GM21737 (cell line): ENCODE measurements at regions not wholly inside any gene's neighbourhood (a gene's known extent, or its start where the extent isn't known, plus 50 kb on each side); places are given as distances from the start of the nearest gene placed in this dataset.

Source experiments
- ATAC-seq: cut with Tn5 transposase; IDR thresholded peaks from one replicate; pipeline ENCODE4 v1.9.1; 2021; ENCODE audit warnings: mild to moderate bottlenecking, moderate library complexity; ENCODE audit not compliant: unreplicated experiment

DNA sequence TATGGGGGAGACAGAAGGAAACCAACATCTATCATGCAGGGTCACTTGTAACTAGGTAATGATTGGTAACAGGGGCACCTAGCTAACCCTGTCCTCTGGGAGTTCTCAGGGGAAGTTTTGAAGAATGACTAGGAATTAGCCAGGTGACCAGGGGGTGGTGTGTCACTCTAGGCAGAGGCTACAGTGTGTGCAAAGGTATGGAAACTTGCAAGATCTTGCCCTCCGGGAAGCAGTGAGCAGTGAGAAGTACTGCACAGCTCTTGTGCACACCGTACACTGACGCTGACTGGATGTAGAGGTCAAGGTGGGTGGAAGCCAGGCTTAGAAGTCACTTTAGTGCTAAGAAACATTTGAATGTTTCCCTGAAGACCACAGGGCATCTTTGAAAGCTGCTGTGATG lies 62.9 kb upstream of the LMO4 start:
- ATAC-seq = no peak

DNA sequence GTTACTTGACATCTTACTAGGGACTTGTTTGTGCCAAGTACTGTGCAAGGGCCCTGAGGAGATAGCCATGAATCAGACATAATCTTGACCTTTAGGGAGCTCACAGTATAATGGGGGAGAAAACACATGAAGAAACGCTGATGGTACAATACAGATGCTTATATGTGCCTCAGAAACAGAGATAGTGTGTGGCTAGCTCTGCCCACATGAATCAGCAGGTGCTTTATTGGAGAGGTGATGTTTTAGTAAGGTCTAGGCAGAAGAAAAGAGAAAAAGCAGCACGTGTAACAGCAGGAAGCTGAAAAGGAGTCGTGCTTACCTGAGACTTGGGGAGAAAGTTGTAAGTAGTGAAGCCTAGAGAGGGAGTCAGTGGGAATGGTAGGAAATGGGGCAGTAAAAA lies 60.6 kb upstream of the LMO4 start:
- no peak for ATAC-seq

DNA sequence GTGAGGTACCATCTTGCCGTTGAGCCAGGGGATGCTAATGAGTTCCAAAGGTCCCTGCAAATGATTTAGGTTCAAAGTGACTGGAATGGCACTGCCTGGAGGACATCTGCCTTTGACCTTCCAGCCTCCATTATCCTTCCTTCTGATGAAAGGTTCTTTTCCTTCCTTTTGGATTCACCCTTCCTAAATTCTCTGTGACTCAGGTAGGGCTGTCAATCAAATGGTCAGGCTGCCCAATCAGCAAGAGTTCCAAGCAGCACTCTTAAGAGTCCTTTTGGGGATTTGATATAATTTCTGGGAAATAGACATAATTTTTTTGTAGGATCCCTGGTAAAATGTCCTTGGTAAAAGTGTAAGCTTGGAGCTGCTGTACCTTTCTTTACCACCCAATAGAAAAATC lies 58.8 kb upstream of the LMO4 start:
- ATAC-seq = no peak

DNA sequence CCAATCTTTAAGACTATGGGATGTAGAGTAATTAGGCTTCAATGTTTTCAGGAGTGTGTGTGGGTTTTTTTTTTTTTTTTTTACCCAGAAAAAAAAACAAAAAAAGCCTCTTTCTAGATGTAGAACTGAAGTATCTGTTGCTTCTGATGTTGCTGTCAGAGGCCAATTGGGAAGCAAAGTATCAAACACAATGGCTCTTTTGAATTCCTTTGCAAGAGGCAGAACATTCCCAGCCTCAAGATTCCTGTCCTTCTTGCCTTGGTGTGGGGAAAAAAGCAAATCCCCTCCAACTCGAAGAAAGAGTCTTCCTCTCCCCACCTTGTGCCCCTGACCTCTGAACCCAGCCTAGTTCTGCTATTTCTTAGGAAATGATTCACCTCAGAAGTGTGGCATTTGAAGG lies 55.4 kb upstream of the LMO4 start:
- ATAC-seq = no peak

DNA sequence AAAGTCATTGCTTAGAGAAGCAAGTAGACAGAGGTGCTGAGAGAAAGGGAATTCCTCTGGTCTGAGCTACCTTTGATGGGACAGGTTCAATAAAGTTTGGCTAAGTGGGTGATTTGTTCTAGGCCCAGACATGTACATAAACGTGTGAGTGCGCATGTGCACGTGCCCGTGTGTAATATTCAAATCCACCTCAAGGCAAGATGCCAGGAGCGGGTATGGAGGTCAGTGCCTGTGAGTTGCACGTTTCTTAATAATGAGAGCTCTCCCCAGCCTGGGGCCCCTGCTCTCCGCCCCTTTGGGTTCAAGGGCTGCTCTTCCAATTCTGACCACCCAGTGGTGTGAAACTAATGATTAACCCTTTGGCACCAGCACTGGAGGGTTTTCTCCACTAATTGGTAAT lies 53.8 kb upstream of the LMO4 start:
- no peak for ATAC-seq

DNA sequence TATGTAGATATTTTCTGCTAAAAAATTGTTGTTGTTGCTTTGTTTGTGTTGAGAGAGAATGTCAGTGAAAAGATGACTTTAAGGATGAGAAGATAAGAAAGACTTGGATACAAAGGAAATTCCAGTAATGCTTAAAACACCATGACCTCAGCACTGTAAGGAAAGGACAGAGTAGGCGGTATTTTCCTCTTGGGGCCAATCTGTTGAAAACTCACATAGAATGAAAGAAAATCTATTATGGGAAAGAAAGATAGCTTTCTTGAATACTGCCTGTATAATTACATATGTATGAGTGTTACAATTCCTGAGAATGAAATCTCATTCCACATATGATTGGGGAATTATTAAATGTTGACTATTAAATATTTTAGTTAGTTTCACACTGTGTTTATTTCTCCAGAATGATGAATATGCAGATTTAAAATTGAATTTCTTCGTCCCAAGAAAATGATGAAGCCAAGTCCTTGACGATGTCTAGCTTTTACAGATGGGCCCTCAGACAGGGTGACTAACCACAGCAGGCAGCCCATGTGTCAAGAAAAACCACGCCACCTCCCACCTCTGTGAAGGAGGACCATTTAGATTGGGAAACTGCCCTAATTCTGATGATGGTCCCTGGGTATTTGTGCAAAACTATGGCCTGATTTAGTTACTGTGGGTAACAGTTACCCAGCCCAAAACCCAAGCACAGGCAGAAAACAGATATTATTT lies 49.7 kb upstream of the LMO4 start:
- ATAC-seq = no peak
